ENCODE measurements at regions not wholly inside any gene's neighbourhood (a gene's known extent, or its start where the extent isn't known, plus 50 kb on each side); places are given as distances from the start of the nearest gene placed in this dataset.
"Not testable (repeated sequence)": the region's sequence is repeated elsewhere in the genome, so short reads cannot be mapped to it uniquely, and the experiment has no call there.

DNA sequence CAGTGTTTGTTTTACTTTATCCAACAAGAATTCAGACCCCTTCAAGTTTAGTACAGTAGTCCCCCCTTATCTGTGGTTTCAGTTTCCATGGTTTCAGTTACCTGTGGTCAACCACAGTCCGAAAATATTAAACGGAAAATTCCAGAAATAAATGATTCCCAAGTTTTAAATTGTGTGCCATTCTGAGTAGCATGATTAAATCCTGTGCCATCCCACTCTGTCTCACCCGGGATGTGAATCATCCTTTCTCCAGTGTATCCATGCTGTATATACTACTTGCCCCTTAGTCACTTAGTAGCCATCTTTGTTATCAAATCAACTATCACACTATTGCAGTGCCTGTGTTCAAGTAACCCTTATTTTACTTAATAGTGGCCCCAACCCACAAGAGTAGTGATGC is 153.8 kb upstream of the RASA1 start:
- no peak for DNase-seq

GRCh38 chr5:87114631-87115030 is 153.1 kb upstream of the RASA1 start:
- DNase-seq: no peak

- DNase-seq: no peak
These were observed 151.8 kb upstream of the RASA1 start for GRCh38 chr5:87115839-87116364.

GRCh38 chr5:87116825-87117512 is 150.7 kb upstream of the RASA1 start:
- DNase-seq: no peak

GRCh38 chr5:87119588-87119987 is 148.1 kb upstream of the RASA1 start:
- no peak for DNase-seq

GRCh38 chr5:87120518-87121303 is 147.0 kb upstream of the RASA1 start:
- DNase-seq: no peak

- DNase-seq: peak; percentile 8
These were observed 146.2 kb upstream of the RASA1 start for GRCh38 chr5:87121304-87122150.

DNA sequence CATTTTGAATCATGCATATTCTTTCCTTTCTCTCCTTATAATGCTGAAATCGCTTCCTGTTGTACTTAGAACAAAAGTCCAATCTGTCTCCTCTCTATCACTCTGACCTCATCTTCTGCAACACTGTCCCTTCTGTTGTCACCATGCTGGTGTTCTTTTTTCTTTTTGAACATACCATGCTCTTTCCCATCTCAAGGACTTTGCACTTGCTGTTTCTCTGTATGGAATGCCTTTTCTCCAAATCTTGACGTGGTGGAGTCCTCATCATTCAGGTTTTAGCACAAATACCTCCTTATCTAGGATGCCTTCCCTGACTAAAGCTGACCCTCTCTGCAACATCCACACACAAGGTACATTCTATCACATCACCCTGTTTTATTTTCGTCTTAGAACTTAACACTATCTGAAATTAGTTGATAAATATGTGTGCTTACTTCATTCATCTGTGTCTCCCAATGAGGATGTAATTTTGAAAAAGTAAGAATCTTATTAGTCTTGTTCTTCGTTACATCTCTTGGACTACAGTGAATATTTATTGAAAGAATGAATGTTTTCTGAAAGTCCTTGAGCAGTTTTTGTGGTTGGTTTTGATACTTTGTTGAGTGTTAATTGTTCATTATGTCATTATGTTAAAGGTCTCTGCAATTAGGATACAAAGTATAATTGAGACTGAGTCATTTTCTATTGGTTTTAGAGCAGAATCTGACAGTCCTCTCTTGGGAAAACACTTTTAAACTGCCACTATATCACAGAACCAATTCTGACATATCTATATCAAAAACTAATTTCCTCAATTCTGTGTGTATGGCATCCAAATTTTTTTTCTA is 145.3 kb upstream of the RASA1 start:
- no peak for DNase-seq

DNA sequence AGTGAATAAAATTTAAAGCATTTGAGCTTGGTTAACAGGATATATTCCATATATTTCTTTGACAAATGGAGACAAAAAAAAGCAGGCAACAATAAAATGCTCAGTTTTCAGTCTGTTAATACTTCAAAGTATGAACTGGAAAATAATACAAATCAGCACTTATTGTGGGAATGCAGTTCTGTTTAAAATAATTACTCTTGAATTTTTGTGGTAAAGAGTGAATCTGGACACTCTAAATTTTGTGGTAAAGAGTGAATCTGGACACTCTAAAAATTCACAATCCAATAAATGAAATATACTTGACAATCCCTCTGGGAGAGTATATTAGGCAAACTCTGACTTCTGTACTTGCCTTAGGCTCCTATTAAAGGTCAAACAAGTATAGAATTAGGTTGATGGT is 141.9 kb upstream of the RASA1 start:
- no peak for DNase-seq

GRCh38 chr5:87126869-87127268 is 140.8 kb upstream of the RASA1 start:
- DNase-seq: no peak

DNA sequence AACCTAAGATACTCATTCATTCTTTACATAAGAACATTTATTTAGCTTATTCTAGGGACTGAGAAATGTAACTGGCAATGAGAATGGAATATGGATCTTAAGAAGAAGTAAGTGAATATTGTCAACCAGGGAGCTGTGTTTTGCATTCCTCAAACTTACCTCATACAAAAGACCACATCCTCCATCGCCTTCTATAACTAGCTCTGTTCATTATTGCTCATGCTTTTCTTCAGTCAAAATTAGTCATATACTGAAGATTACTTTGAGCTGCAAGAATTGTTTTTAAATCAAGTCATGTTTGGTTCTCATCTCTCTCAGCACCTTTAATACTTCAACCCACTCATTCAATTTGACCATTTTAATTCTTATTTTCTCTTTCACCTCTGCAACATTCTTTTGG is 140.3 kb upstream of the RASA1 start:
- no peak for DNase-seq

GRCh38 chr5:87127956-87128687 is 139.6 kb upstream of the RASA1 start:
- DNase-seq: no peak

DNA sequence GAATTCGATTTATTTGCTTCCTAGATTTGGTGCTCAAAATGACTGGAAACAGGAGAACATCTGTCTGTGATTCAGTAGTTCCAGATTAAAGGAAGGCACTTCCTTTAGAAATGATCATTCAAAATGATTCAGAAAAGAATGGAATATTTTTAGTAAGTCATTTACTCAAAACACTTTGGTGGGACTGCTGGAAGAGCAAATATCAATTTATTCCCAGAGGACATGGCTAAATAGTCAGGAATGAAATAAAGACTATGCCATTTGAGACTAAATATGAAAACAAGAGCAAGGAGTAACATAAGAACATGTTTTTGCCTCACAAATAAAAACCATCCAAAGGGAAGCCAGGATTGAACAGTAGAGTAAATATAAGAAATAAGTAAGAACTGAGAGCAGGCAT is 138.6 kb upstream of the RASA1 start:
- DNase-seq: no peak

GRCh38 chr5:87132696-87133095 is 135.0 kb upstream of the RASA1 start:
- DNase-seq: no peak

- not testable (repeated sequence) for DNase-seq
These were observed 133.2 kb upstream of the RASA1 start for GRCh38 chr5:87134513-87134912.

DNA sequence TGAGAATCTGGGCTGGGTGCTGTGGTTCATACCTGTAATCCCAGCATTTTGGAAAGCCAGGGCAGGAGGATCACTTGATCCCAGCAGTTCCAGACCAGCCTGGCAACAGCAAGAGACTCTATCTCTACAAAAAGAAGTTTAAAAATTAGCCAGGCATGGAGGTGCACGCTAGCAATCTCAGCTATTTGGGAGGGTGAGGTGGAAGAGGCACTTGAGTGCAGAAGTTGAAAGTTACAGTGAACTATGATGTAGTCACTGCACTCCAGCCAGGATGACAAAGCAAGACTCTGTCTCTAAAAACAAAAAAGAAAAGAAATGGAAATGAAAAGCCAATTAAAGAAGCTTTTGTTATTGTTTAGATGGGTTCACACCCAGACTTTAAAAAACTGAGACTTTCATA is 131.6 kb upstream of the RASA1 start:
- DNase-seq: no peak

DNA sequence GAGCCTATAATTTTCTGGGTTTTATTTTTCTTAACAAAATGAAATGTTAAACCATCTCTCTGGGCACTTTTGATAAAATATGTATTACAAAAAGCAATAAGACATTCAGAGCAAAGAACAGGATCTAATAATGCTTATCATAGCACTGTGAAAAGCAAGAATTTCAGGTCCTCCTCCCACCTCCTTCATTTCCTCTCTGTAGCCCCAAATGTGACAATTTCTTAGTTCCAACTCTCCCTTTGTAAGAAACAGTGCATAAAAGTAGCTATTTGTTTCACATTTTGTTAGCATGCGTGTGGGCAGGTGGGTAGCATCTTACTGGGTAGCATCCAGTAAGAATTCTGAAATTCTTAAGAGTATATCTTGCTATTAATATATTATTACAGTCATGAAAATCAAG is 130.9 kb upstream of the RASA1 start:
- DNase-seq: no peak

DNA sequence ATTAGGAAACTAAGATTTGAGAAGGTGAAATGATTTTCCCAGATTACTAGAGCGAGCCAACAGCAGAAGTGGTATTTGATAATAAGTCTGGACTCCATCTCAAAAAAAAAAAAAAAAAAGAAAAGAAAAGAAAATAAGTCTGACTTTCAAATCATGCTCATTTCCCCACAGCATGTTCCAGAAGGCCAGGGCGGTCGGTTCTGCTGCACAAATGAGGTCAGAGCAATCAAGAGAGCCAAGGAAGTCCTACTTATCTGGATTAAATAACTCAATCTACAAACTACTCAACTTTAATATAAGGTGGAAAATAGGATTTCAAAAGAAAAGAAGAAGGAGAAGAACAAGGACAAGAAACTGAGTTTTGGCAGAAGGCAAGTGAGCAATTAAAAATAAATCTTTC is 130.4 kb upstream of the RASA1 start:
- DNase-seq: no peak

GRCh38 chr5:87138091-87138805 is 129.4 kb upstream of the RASA1 start:
- DNase-seq: no peak

GRCh38 chr5:87139795-87140194 is 127.9 kb upstream of the RASA1 start:
- no peak for DNase-seq

DNA sequence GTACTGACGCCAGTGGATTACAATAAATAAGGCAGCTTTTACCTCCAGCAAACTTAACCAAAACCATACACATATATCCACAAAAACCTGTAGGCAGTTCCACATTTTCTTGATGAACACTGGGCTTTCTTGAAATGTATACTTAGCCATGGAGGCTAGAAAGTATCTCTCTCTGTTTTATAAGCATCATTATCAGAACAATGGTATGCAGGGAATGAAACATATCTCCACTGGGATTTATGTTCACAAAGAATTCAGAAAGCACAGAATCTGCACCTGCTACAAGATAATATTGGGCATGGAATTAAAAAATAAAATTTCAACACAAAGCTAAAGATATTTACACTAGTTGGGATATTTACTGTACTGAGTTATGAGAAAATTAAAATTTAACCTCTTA is 126.1 kb upstream of the RASA1 start:
- DNase-seq: no peak
